ENCODE measurements at regions not wholly inside any gene's neighbourhood (a gene's known extent, or its start where the extent isn't known, plus 50 kb on each side); places are given as distances from the start of the nearest gene placed in this dataset.
"Not testable (repeated sequence)": the region's sequence is repeated elsewhere in the genome, so short reads cannot be mapped to it uniquely, and the experiment has no call there.

- no peak for DNase-seq
Measured at GRCh38 chr11:122439866-122440810, 215.4 kb upstream of the UBASH3B start.

- no peak for DNase-seq
Measured at GRCh38 chr11:122436188-122436555, 219.3 kb upstream of the UBASH3B start.

GRCh38 chr11:122435540-122436187 is 219.9 kb upstream of the UBASH3B start:
- no peak for DNase-seq

- DNase-seq, result no peak
Measured at GRCh38 chr11:122434786-122435185, 220.7 kb upstream of the UBASH3B start.

GRCh38 chr11:122430490-122430889 is 225.0 kb upstream of the UBASH3B start:
- DNase-seq, result no peak

- no peak for DNase-seq
Measured at GRCh38 chr11:122426073-122426472, 229.4 kb upstream of the UBASH3B start.

- no peak for DNase-seq
Measured at GRCh38 chr11:122424636-122425035, 230.9 kb upstream of the UBASH3B start.

GRCh38 chr11:122423886-122424285 is 231.6 kb upstream of the UBASH3B start:
- no peak for DNase-seq

GRCh38 chr11:122423273-122423672 is 232.2 kb upstream of the UBASH3B start:
- no peak for DNase-seq

- no peak for DNase-seq
Measured at GRCh38 chr11:122422682-122423081, 232.8 kb upstream of the UBASH3B start.

- DNase-seq, result no peak
Measured at GRCh38 chr11:122421702-122422101, 233.8 kb upstream of the UBASH3B start.

GRCh38 chr11:122418032-122418431 is 237.5 kb upstream of the UBASH3B start:
- no peak for DNase-seq

GRCh38 chr11:122414406-122415018 is 241.0 kb upstream of the UBASH3B start:
- no peak for DNase-seq

GRCh38 chr11:122413677-122414076 is 241.8 kb upstream of the UBASH3B start:
- DNase-seq, result no peak

GRCh38 chr11:122412581-122412980 is 242.9 kb upstream of the UBASH3B start:
- DNase-seq, result no peak

GRCh38 chr11:122406466-122406865 is 249.1 kb upstream of the UBASH3B start:
- no peak for DNase-seq

GRCh38 chr11:122405547-122406341 is 249.8 kb upstream of the UBASH3B start:
- no peak for DNase-seq

- DNase-seq, result no peak
Measured at GRCh38 chr11:122404571-122404970, 251.0 kb upstream of the UBASH3B start.

GRCh38 chr11:122401581-122401980 is 253.9 kb upstream of the UBASH3B start:
- DNase-seq, result not testable (repeated sequence)

- no peak for DNase-seq
Measured at GRCh38 chr11:122399375-122399774, 256.1 kb upstream of the UBASH3B start.

- no peak for DNase-seq
Measured at GRCh38 chr11:122398851-122399250, 256.7 kb upstream of the UBASH3B start.

- DNase-seq, result no peak
Measured at GRCh38 chr11:122398167-122398566, 257.4 kb upstream of the UBASH3B start.

GRCh38 chr11:122395282-122395681 is 260.2 kb upstream of the UBASH3B start:
- no peak for DNase-seq

All from NCI-H526 (cell line).